Transverse colon (tissue), 4 donors: ENCODE measurements at regions not wholly inside any gene's neighbourhood (a gene's known extent, or its start where the extent isn't known, plus 50 kb on each side); places are given as distances from the start of the nearest gene placed in this dataset.

Experiments used
- DNase-seq: peaks from one replicate; pipeline ENCODE4 v3.0.0-alpha.2; 2019
- H3K27ac ChIP-seq, 4 donors: fragments of 200-600 bp; sonication (generic); 2 replicates each; pipeline ENCODE4 v1.5.1; 2016 to 2018; ENCODE audit warnings: inconsistent platforms in 4 of 4
- H3K27me3 ChIP-seq: fragments of 200-600 bp; sonication (generic); 2 replicates; pipeline ENCODE4 v1.5.1; 2017; ENCODE audit warnings: inconsistent platforms
- H3K36me3 ChIP-seq, 4 donors: fragments of 200-600 bp; sonication (generic); 2 replicates each; pipeline ENCODE4 v1.5.1; 2017 to 2019; ENCODE audit warnings: inconsistent platforms in 4 of 4
- H3K4me1 ChIP-seq, 4 donors: fragments of 200-600 bp; sonication (generic); 2 replicates each; pipeline ENCODE4 v1.5.1; 2017 to 2020; ENCODE audit warnings: inconsistent platforms in 4 of 4
- H3K4me3 ChIP-seq, 4 donors: fragments of 200-600 bp; sonication (generic); 1 replicate in 1 of 4; 2 replicates in 3 of 4; pipeline versions ENCODE4 v1.5.1 to v1.6.1; 2017 to 2019; ENCODE audit warnings: inconsistent platforms in 4 of 4
- H3K9me3 ChIP-seq, 2 donors: fragments of 200-600 bp; sonication (generic); 2 replicates each; pipeline ENCODE4 v1.5.1; 2017 to 2019; ENCODE audit warnings: inconsistent platforms in 2 of 2
- CTCF ChIP-seq, 5 experiments: fragments of 200-600 bp in 3 of 5; fragments of 450-650 bp in 2 of 5; sonication (generic) in 3 of 5; IDR thresholded peaks; 1 replicate in 2 of 5; 2 replicates in 3 of 5; pipeline ENCODE4 v1.5.1; 2016 to 2017; ENCODE audit warnings: antibody characterized with exemption in 5 of 5, inconsistent platforms in 3 of 5, mild to moderate bottlenecking in 2 of 5, moderate library complexity in 1 of 5
- EP300 ChIP-seq: sonication (generic); formaldehyde crosslinking; IDR thresholded peaks from one replicate; pipeline ENCODE4 v1.6.1; 2017; ENCODE audit warnings: antibody characterized with exemption, low read depth
- POLR2A ChIP-seq: fragments of 450-650 bp; IDR thresholded peaks from one replicate; pipeline ENCODE4 v1.6.1; 2016; ENCODE audit warnings: antibody characterized with exemption, mild to moderate bottlenecking, moderate library complexity
- POLR2AphosphoS5 ChIP-seq, 3 donors: sonication (generic); formaldehyde crosslinking; IDR thresholded peaks; one replicate each; pipeline ENCODE4 v1.6.1; 2016; ENCODE audit warnings: antibody characterized with exemption in 3 of 3
- WGBS, 2 donors: methylation state at CpG; one replicate each; pipeline ENCODE4 v1.1.5; 2018; ENCODE audit warnings: low coverage in 1 of 2; 5-methylcytosine and 5-hydroxymethylcytosine counted together
- in situ Hi-C, 4 donors: fragments of 200-750 bp; cut with MboI; loops; one replicate each; pipeline versions ENCODE4 v1.15.0 to v1.15.1; 2017; ENCODE audit warnings: low sequenced_read_pairs in 3 of 4, low pct_ligation_motif_present in 1 of 4, low pct_unique_long_range_greater_than_20kb in 1 of 4
- intact Hi-C: fragments of 100-400 bp; cut with DNase I; formaldehyde crosslinking; loops from one replicate; pipeline ENCODE4 v1.15.1; 2023; ENCODE audit warnings: low total_unique reads

GRCh38 chr7:18378989-18379605, 116.5 kb upstream of the HDAC9 start:
- no peaks in the 10 kb centered on the region for H3K9me3 ChIP-seq
- no peak overlapping the region for H3K27ac ChIP-seq
- no peaks in the 10 kb centered on the region for H3K36me3 ChIP-seq
- H3K4me3 ChIP-seq = no peak overlapping the region
- no peaks in the 10 kb centered on the region for H3K27me3 ChIP-seq
- in situ Hi-C loops = no loop called here
- WGBS, 2 donors = 87 to 88% methylated on average over 2 of the region's 2 CpGs
- DNase-seq = no peak
- intact Hi-C loops = no loop called here
- TF ChIP-seq CTCF (IDR thresholded peaks at IDR 0.05) (no peak), EP300 (no peak), POLR2A (no peak), POLR2AphosphoS5 (IDR thresholded peaks at IDR 0.05) (no peak)
- H3K4me1 ChIP-seq = no peaks in the 10 kb centered on the region

- WGBS, 2 donors = 85 to 93% methylated on average over 1 of the region's 1 CpG
- Histone ChIP-seq H3K27ac (no peak overlapping the region), H3K9me3 (no peaks in the 10 kb centered on the region), H3K27me3 (no peaks in the 10 kb centered on the region), H3K4me1 (peaks cover 0 to 10% (median 0%) of the 10 kb centered on the region in 4 donors), H3K4me3 (no peak overlapping the region), H3K36me3 (no peaks in the 10 kb centered on the region)
- in situ Hi-C loops (no loop called here), intact Hi-C loops (no loop called here)
- TF ChIP-seq CTCF (IDR thresholded peaks at IDR 0.05) (no peak), POLR2A (no peak), EP300 (no peak), POLR2AphosphoS5 (IDR thresholded peaks at IDR 0.05) (no peak)
- DNase-seq = no peak
Measured at GRCh38 chr7:18384491-18385143, 110.9 kb upstream of the HDAC9 start.

GRCh38 chr7:18386607-18387006, 108.9 kb upstream of the HDAC9 start:
- intact Hi-C loops (no loop called here), in situ Hi-C loops (no loop called here)
- TF ChIP-seq EP300 (no peak), CTCF (IDR thresholded peaks at IDR 0.05) (no peak), POLR2AphosphoS5 (IDR thresholded peaks at IDR 0.05) (no peak), POLR2A (no peak)
- Histone ChIP-seq H3K36me3 (no peaks in the 10 kb centered on the region), H3K4me1 (peaks cover 0 to 22% (median 0%) of the 10 kb centered on the region in 4 donors), H3K9me3 (no peaks in the 10 kb centered on the region), H3K27me3 (no peaks in the 10 kb centered on the region), H3K4me3 (no peak overlapping the region), H3K27ac (no peak overlapping the region)
- DNase-seq = no peak
- WGBS, 2 donors = 85 to 93% methylated on average over 4 of the region's 4 CpGs

- H3K4me3 ChIP-seq = no peak overlapping the region
- H3K27ac ChIP-seq = no peak overlapping the region
- no peaks in the 10 kb centered on the region for H3K9me3 ChIP-seq
- intact Hi-C loops = no loop called here
- no peaks in the 10 kb centered on the region for H3K36me3 ChIP-seq
- no peaks in the 10 kb centered on the region for H3K27me3 ChIP-seq
- in situ Hi-C loops = no loop called here
- DNase-seq = no peak
- TF ChIP-seq POLR2AphosphoS5 (IDR thresholded peaks at IDR 0.05) (no peak), EP300 (no peak), CTCF (IDR thresholded peaks at IDR 0.05) (no peak), POLR2A (no peak)
- peaks cover 0 to 22% (median 0%) of the 10 kb centered on the region in 4 donors for H3K4me1 ChIP-seq
- WGBS, 2 donors = 70 to 90% methylated on average over 2 of the region's 2 CpGs
Measured at GRCh38 chr7:18387191-18387735, 108.3 kb upstream of the HDAC9 start.
